A673 (cell line): ENCODE measurements at regions not wholly inside any gene's neighbourhood (a gene's known extent, or its start where the extent isn't known, plus 50 kb on each side); places are given as distances from the start of the nearest gene placed in this dataset.

Source experiments
- BruUV-seq: library from RNA; stranded (reverse); fragments of 400-500 nt; replicated peaks from 2 replicates; lab custom pipeline; 2021; lab: Mats Ljungman, UMichigan
- CTCF ChIA-PET: fragments of 300-600 bp; sonication (Branson Sonifier 250); formaldehyde crosslinking; loops from one replicate; lab custom pipeline; 2022; ENCODE audit warnings: antibody characterized with exemption; lab: Charles Lee
- POLR2A ChIA-PET: fragments of 300-600 bp; sonication (Branson Sonifier 250); formaldehyde crosslinking; loops from one replicate; lab custom pipeline; 2022; ENCODE audit warnings: antibody characterized with exemption; ENCODE audit not compliant: low non-redundant PET; lab: Charles Lee
- DNase-seq: peaks from one replicate; pipeline ENCODE4 v3.0.0-alpha.2; 2015; ENCODE audit warnings: low spot score
- H3K27ac ChIP-seq: fragments of 200-600 bp; sonication (generic); 2 replicates; pipeline ENCODE4 v1.5.1; 2016; ENCODE audit warnings: mixed run types, low read depth, mild to moderate bottlenecking, mixed read lengths, antibody characterized with exemption, low read length; ENCODE audit not compliant: poor library complexity, severe bottlenecking
- H3K27me3 ChIP-seq: fragments of 200-600 bp; sonication (generic); replicated peaks from 2 replicates; pipeline ENCODE4 v1.6.1; 2017; ENCODE audit warnings: mixed run types, low read depth, mild to moderate bottlenecking, mixed read lengths, antibody characterized with exemption, low read length; ENCODE audit not compliant: insufficient read depth, poor library complexity
- H3K36me3 ChIP-seq: fragments of 200-600 bp; sonication (generic); 2 replicates; pipeline ENCODE4 v1.6.1; 2016; ENCODE audit warnings: mixed run types, mild to moderate bottlenecking, mixed read lengths, antibody characterized with exemption, low read length; ENCODE audit not compliant: insufficient read depth, poor library complexity, severe bottlenecking
- H3K4me1 ChIP-seq: fragments of 200-600 bp; sonication (generic); 2 replicates; pipeline ENCODE4 v1.6.1; 2017; ENCODE audit warnings: mixed run types, mild to moderate bottlenecking, mixed read lengths, antibody characterized with exemption, low read length; ENCODE audit not compliant: insufficient read depth, poor library complexity, severe bottlenecking
- H3K4me3 ChIP-seq: fragments of 200-600 bp; sonication (generic); 2 replicates; pipeline ENCODE4 v1.5.1; 2016; ENCODE audit warnings: low read depth, mixed run types, mild to moderate bottlenecking, mixed read lengths, low read length; ENCODE audit not compliant: poor library complexity, severe bottlenecking
- H3K9me3 ChIP-seq: fragments of 200-600 bp; sonication (generic); 2 replicates; pipeline ENCODE4 v1.6.1; 2016; ENCODE audit warnings: mixed run types, low read depth, mild to moderate bottlenecking, mixed read lengths, antibody characterized with exemption, low read length; ENCODE audit not compliant: poor library complexity, severe bottlenecking
- CTCF ChIP-seq: fragments of 300-800, 200-600 bp; sonication (generic); conservative IDR thresholded peaks from 2 replicates; pipeline ENCODE4 v1.5.1; 2017; ENCODE audit warnings: low read depth, mild to moderate bottlenecking, antibody characterized with exemption, low read length, moderate library complexity, mixed read lengths
- EZH2 ChIP-seq: fragments of 200-600 bp; sonication (generic); IDR thresholded peaks from 2 replicates; pipeline ENCODE4 v1.6.1; 2017; ENCODE audit warnings: borderline replicate concordance, low read depth, mild to moderate bottlenecking, mixed read lengths, antibody characterized with exemption, low read length; ENCODE audit not compliant: poor library complexity, severe bottlenecking
- intact Hi-C: fragments of 100-400 bp; cut with micrococcal nuclease; formaldehyde crosslinking; loops from one replicate; pipeline ENCODE4 v1.10.0; 2022; ENCODE audit not compliant: unreplicated experiment

- TF ChIP-seq EZH2 (no peak), CTCF (peak; percentile 32; the same call in 1 of the 2 replicates)
- intact Hi-C loops, result loop anchor here (5.0 kb wide), 2 partner anchors 220 to 290 kb away; no protein-coding TSS in a partner anchor
- Histone ChIP-seq H3K27me3 (no peaks in the 10 kb centered on the region), H3K4me1 (peaks cover 23% of the 10 kb centered on the region), H3K9me3 (no peaks in the 10 kb centered on the region), H3K36me3 (no peaks in the 10 kb centered on the region), H3K27ac (no peak overlapping the region), H3K4me3 (no peak overlapping the region)
- POLR2A ChIA-PET, result no interaction called here
- no TSS peak for BruUV-seq
- no peak for DNase-seq
- CTCF ChIA-PET, result no interaction called here
Measured at GRCh38 chr3:78497767-78498166, 1270.0 kb downstream of the ROBO1 start.

DNA sequence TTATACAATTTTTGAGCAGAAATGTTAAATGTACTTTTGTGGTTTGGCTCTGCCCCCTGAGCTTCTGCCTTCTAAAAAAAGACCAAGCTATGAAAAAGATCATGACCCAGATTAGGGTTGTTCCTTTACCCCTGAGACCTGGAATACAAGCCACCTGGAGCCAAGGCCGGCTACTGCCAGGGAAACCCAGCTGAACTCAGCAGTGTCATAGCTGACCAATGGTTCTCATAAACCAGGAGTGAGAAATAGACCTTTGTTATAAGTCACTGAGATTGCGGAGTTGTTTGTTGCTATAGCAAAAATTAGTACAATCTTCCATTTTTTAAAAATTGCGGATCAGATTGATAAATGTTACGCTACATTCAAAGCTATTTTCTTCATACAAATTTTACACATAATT is 1261.7 kb downstream of the ROBO1 start:
- Histone ChIP-seq H3K4me1 (peaks cover 5% of the 10 kb centered on the region), H3K9me3 (no peaks in the 10 kb centered on the region), H3K4me3 (no peak overlapping the region), H3K27ac (no peak overlapping the region), H3K27me3 (no peaks in the 10 kb centered on the region), H3K36me3 (no peaks in the 10 kb centered on the region)
- ChIA-PET CTCF (no interaction called here), POLR2A (no interaction called here)
- no TSS peak for BruUV-seq
- no peak for DNase-seq
- no peak for TF ChIP-seq CTCF
- intact Hi-C loops, result no loop called here

DNA sequence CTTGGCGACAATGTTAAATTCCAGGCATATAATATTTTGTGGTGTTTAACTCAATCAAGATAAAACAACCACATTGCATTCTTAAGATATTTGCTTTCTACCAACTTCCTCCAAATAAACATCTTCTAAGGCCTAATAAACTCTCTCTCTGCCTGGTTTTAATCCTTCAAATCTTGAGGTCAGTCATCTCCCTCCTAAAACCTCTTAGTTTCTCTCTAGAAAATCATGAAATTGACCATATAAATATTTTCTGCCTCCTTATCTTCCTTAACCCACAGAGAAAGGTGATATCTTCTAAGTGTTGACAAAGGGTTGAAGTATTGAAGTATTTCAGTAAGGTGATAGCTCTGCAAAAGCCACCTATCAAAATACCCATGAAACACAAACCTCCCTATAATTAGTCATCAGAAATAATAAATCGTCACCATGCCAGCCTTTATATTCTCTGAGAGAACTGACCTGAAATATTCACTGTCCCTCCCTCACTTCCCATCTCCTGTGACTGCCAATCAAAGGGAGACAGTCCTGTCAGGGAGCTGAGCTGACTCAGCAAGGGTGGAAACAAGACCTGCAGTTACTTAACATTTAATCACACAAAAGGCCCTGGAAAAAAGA is 1261.1 kb downstream of the ROBO1 start:
- no peak overlapping the region for H3K4me3 ChIP-seq
- intact Hi-C loops, result no loop called here
- TF ChIP-seq CTCF, result no peak
- no peak for TF ChIP-seq EZH2
- no peaks in the 10 kb centered on the region for H3K9me3 ChIP-seq
- ChIA-PET POLR2A (no interaction called here), CTCF (no interaction called here)
- H3K4me1 ChIP-seq, result peaks cover 5% of the 10 kb centered on the region
- BruUV-seq, result no TSS peak
- no peaks in the 10 kb centered on the region for H3K27me3 ChIP-seq
- no peak for DNase-seq
- H3K36me3 ChIP-seq, result no peaks in the 10 kb centered on the region
- no peak overlapping the region for H3K27ac ChIP-seq
